ENCODE measurements at regions not wholly inside any gene's neighbourhood (a gene's known extent, or its start where the extent isn't known, plus 50 kb on each side); places are given as distances from the start of the nearest gene placed in this dataset.

DNA sequence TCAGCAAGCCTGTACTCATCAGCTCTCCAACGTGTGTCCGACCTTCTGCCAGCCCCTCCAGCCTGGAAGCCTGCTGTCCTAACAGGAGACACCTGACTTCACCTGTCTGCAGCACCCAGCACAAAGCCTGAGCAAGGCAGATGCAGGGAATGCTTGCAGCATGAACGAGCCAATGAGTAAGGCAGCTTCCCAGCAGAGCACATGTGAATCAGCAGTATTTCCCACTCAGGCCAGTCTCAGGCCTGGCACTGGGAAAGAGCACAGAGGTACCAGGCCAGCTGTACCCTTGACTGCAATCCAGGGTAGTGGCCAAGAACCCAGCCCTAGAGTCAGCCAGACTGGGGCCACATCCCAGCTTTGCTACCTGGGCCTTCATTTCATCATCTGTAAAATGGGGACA is 120.8 kb downstream of the MAFB start:
- H3K9me3 ChIP-seq: no peaks in the 10 kb centered on the region
- H3K4me3 ChIP-seq: no peak overlapping the region
- H3K4me1 ChIP-seq: peaks cover 27% of the 10 kb centered on the region
- H3K27me3 ChIP-seq: no peaks in the 10 kb centered on the region
- DNase-seq (ENCODE audit: low spot score in 2 of 2): no peak
- no peaks in the 10 kb centered on the region for H3K36me3 ChIP-seq
- H3K27ac ChIP-seq: no peak overlapping the region
- TF ChIP-seq POLR2AphosphoS5 (IDR thresholded peaks at IDR 0.05) (no peak), EP300 (IDR thresholded peaks at IDR 0.05) (no peak), POLR2A (IDR thresholded peaks at IDR 0.05) (no peak), CTCF (IDR thresholded peaks at IDR 0.05) (no peak)
- 62% methylated on average over 3 of the region's 3 CpGs for WGBS

- peaks cover 31% of the 10 kb centered on the region for H3K4me1 ChIP-seq
- H3K27ac ChIP-seq: no peak overlapping the region
- no peaks in the 10 kb centered on the region for H3K36me3 ChIP-seq
- TF ChIP-seq POLR2A (IDR thresholded peaks at IDR 0.05) (no peak), POLR2AphosphoS5 (IDR thresholded peaks at IDR 0.05) (no peak), EP300 (IDR thresholded peaks at IDR 0.05) (no peak), CTCF (IDR thresholded peaks at IDR 0.05) (no peak)
- H3K27me3 ChIP-seq: no peaks in the 10 kb centered on the region
- no peak overlapping the region for H3K4me3 ChIP-seq
- WGBS: 86% methylated on average over 1 of the region's 1 CpG
- no peaks in the 10 kb centered on the region for H3K9me3 ChIP-seq
- DNase-seq (ENCODE audit: low spot score in 2 of 2): no peak
These were observed 123.4 kb downstream of the MAFB start for GRCh38 chr20:40565682-40566040.

DNA sequence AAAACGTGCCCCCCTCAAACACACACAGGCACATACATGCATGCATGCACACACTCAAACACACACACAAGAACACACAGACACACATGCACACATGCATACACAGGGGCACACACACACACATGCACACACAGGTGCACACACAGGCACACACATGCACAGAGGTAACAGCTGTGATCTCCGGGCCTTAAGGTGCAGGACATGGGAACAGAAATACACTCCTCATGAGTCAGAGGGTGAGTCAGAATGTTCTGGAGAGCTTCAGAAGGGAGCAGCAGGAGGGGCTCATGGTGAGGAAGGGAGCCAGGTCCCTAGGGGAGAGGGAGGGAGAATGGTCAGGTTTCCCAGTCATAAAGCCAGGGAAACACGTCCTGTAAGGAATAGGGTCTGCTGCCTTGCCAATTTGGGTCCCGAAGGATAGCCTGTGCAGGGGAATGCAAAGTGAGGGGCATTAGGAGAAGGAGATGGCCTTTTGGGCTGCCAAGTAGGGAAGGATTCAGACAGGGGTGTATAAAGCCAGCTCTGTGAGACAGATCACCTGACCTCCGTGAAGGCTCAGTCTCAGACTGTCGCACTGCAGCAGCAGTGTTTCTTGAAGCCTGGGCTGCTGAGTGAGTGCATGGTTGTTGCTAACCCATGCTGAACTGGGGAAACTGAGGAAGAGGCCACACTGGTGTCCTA is 123.9 kb downstream of the MAFB start:
- no peak for DNase-seq (ENCODE audit: low spot score in 2 of 2)
- no peak for TF ChIP-seq POLR2A (IDR thresholded peaks at IDR 0.05)
- no peaks in the 10 kb centered on the region for H3K9me3 ChIP-seq
- no peak overlapping the region for H3K4me3 ChIP-seq
- no peak overlapping the region for H3K27ac ChIP-seq
- 49% methylated on average over 5 of the region's 6 CpGs for WGBS
- H3K36me3 ChIP-seq: no peaks in the 10 kb centered on the region
- H3K27me3 ChIP-seq: no peaks in the 10 kb centered on the region
- H3K4me1 ChIP-seq: peaks cover 31% of the 10 kb centered on the region

- WGBS: 27% methylated on average over 8 of the region's 8 CpGs
- no peak for TF ChIP-seq EP300 (IDR thresholded peaks at IDR 0.05)
- H3K36me3 ChIP-seq: no peaks in the 10 kb centered on the region
- peak; percentile 78 to 82 for DNase-seq (ENCODE audit: low spot score in 2 of 2)
- H3K27ac ChIP-seq: peak overlapping the region; percentile 17
- H3K9me3 ChIP-seq: no peaks in the 10 kb centered on the region
- H3K4me3 ChIP-seq: no peak overlapping the region
- H3K4me1 ChIP-seq: peaks cover 31% of the 10 kb centered on the region
- no peaks in the 10 kb centered on the region for H3K27me3 ChIP-seq
These were observed 125.6 kb downstream of the MAFB start for GRCh38 chr20:40563296-40563950.

DNA sequence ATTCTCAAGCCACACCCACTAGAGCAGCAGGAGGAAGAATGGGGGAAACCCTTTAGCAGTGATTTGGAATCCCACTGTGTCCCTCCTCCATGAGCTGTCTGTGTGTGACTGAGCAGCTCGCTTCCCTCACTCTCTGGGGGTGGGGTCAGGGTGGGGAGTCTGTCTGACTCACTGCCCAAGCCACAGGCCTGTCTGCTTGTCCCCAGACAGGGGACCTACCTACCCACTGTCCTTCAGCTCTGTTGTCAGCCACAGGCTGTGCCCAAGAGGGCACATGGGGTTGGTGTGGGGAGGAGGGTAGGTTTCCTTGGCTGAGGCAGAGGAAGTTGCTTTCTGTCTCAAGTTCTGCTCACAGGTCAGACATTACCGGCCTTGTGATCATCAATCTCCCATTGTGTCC is 127.0 kb downstream of the MAFB start:
- Histone ChIP-seq H3K36me3 (no peaks in the 10 kb centered on the region), H3K27ac (no peak overlapping the region), H3K9me3 (no peaks in the 10 kb centered on the region), H3K4me1 (peaks cover 31% of the 10 kb centered on the region), H3K27me3 (no peaks in the 10 kb centered on the region), H3K4me3 (no peak overlapping the region)
- no peak for TF ChIP-seq POLR2AphosphoS5 (IDR thresholded peaks at IDR 0.05)
- no peak for TF ChIP-seq EP300 (IDR thresholded peaks at IDR 0.05)
- TF ChIP-seq POLR2A (IDR thresholded peaks at IDR 0.05): no peak
- no peak for TF ChIP-seq CTCF (IDR thresholded peaks at IDR 0.05)
- 42% methylated on average over 1 of the region's 2 CpGs for WGBS
- DNase-seq (ENCODE audit: low spot score in 2 of 2): peak in 1 of 2 donors; percentile 67

DNA sequence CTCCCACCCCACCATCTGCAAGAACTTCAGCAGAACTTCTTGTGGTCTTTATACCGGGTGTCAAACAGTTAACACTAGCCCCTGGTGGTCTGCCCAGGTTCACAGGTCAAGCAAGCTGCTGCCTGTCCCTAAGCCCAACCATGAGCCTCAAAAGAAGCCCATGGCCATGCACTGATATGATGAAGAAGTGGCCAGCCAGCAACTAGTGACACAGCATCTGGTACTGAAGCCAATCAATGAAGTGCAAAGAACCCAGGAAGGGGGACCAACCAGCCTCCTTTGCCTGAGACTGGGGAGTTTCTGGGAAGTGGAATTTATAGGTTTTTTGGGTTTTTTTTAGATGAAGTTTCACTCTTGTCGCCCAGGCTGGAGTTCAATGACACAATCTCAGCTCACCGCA is 127.8 kb downstream of the MAFB start:
- Histone ChIP-seq H3K27me3 (no peaks in the 10 kb centered on the region), H3K27ac (no peak overlapping the region), H3K4me3 (no peak overlapping the region), H3K36me3 (no peaks in the 10 kb centered on the region), H3K4me1 (peaks cover 31% of the 10 kb centered on the region), H3K9me3 (no peaks in the 10 kb centered on the region)
- WGBS: 89% methylated on average over 3 of the region's 3 CpGs
- no peak for TF ChIP-seq EP300 (IDR thresholded peaks at IDR 0.05)
- TF ChIP-seq CTCF (IDR thresholded peaks at IDR 0.05): no peak
- TF ChIP-seq POLR2A (IDR thresholded peaks at IDR 0.05): no peak
- no peak for TF ChIP-seq POLR2AphosphoS5 (IDR thresholded peaks at IDR 0.05)
- DNase-seq (ENCODE audit: low spot score in 2 of 2): no peak
